GM21717 (cell line): ENCODE measurements at regions not wholly inside any gene's neighbourhood (a gene's known extent, or its start where the extent isn't known, plus 50 kb on each side); places are given as distances from the start of the nearest gene placed in this dataset.

Experiments used
- ATAC-seq: cut with Tn5 transposase; IDR thresholded peaks from one replicate; pipeline ENCODE4 v1.9.1; 2021; ENCODE audit warnings: mild to moderate bottlenecking, moderate library complexity; ENCODE audit not compliant: unreplicated experiment

DNA sequence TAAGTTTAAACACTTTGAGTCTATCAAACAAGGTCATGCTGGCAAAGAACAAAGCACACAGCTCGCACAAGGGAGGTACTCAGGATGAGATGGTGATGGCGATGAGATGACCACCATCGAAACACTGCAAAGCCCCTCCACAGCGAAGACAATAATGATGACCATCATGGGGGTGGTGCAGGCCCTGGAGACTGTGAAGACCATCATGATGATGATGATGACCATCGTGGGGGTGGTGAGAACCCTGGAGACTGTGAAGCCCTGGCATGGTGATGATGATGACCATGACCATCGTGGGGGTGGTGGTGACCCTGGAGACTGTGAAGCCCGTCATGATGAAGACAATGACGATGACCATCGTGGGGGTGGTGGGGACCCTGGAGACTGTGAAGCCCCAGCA is 81.6 kb upstream of the SALL3 start:
- ATAC-seq = no peak

DNA sequence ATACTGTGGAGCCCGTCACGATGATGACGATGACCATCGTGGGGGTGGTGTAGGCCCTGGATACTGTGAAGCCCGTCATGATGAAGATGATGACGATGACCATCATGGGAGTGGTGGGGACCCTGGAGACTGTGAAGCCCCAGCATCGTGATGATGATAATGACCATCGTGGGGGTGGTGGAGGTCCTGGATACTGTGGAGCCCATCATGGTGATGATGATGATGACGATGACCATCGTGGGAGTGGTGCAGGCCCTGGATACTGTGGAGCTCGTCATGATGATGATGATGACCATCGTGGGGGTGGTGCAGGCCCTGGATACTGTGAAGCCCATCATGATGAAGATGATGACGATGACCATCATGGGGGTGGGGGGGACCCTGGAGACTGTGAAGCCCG is 81.0 kb upstream of the SALL3 start:
- ATAC-seq = no peak

DNA sequence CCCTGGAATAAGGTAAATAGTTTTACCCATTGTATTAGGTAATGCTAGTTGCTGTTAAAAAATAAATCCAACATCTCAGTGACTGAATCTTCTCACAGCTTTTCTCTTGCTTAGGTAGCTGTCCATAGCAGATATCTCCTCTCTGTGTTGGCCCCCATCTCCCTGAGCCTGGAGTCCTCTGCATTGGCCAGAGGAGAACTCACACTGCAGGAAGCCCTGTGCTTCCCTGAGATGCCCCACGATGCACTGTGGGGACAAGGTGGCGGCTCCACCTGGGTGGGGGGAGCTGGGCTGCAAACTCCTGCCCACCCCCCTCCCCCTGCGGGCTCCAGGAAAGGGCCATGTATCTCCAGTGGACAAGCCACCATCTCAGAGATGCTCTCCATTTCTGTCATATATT is 80.4 kb upstream of the SALL3 start:
- ATAC-seq = no peak

DNA sequence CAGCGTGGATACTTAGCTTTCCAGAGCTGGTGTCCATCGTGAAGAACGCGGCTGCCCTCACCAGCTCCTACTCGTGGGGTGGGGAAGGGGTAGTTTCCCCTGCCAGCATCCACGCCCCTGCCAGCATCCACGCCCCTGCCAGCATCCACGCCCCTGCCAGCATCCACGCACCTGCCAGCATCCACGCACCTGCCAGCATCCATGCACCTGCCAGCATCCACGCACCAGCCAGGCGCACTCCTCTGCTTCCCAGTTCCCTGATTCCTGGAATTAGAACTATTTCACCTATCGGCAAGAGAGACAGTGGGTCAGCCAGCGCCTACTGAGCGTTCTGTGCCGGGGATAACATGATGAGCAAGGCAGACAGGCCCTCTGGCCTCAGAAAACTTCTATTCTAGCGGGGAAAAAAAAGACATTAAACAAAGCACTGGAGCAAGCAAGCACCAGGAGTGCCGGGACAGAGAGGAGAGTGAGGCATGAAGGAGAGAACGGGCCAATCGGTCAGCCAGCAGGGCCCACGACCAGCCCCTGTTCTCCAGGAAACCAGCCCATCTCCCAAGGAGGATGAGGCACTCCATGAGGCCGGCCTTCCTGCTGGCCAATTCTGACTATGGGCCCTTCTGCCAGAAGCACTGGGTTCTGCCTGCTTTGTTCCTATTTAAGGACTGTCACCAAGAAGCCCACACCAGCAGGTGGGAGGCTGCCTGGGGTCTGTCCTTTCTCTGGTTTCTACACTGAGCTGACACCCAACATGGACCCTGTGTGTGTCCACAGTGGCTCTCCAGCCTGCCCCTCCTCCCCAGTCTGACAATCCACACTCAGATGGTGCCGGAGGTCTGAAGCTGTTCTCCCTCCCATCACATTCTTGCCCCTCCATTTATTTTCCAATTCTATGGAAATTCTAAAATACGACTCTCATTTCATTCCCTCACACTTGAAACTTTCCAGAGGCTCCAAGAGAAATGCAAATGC is 78.4 kb upstream of the SALL3 start:
- ATAC-seq = no peak

DNA sequence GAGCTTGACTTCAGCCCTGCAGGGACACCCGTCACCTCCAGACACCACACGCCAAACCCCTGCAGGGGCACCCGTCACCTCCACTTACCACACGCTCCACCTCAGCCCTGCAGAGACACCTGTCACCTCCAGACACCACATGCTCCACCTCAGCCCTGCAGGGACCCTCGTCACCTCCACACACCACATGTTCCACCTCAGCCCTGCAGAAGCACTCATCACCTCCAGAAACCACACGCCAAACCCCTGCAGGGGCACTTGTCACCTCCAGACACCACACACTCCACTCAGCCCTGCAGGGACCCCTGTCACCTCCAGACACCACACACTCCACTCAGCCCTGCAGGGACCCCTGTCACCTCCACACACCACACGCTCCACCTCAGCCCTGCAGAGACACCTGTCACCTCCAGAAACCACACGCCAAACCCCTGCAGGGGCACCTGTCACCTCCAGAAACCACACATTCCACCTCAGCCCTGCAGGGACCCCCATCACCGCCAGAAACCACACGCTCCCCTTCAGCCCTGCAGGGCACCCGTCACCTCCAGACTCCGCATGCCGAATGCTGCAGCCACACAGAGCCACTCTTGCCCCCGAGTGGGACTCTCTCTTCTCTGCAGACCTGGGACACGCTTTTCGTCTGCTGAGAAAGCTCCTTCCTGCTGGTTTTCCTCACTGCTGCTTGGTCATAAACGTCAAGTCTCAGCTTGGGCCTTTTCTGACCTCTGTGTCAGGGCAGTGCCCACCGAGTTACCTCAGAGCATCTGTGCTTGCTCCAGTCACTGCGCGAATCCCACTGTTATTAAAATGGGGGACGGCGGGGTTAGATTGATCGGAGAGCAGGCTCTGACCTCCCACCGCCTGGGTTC is 77.5 kb upstream of the SALL3 start:
- ATAC-seq = no peak

DNA sequence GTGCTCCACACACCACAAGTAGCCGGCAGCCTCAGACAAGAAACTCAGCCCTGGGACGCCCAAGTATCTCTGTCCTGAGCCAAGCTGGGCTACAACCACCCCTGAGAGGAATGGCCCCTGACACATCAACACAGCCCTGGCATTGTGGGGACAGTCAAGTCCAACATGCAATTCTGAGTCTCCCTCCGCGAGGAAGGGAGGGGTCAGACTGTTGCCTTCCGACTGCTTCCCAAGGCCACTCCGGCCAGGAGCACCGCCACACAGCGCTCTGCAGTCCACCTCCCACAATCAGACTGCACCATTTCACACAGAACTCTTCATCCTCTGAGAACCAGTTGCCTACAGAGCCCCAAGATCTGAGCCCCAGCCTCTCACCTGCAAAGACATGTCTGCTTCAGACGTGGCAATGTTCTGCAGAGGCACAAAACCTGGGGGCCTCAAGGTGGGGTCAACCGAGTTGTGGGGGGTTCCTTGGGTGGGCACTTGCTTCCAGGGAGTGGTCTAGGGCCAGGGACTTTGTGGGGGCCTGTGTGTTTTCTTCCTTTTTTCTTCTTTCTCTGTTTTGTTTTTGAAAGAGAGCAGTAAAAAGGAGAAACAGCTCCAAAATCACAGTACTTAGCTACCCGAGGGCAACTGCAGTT is 76.7 kb upstream of the SALL3 start:
- ATAC-seq = no peak

DNA sequence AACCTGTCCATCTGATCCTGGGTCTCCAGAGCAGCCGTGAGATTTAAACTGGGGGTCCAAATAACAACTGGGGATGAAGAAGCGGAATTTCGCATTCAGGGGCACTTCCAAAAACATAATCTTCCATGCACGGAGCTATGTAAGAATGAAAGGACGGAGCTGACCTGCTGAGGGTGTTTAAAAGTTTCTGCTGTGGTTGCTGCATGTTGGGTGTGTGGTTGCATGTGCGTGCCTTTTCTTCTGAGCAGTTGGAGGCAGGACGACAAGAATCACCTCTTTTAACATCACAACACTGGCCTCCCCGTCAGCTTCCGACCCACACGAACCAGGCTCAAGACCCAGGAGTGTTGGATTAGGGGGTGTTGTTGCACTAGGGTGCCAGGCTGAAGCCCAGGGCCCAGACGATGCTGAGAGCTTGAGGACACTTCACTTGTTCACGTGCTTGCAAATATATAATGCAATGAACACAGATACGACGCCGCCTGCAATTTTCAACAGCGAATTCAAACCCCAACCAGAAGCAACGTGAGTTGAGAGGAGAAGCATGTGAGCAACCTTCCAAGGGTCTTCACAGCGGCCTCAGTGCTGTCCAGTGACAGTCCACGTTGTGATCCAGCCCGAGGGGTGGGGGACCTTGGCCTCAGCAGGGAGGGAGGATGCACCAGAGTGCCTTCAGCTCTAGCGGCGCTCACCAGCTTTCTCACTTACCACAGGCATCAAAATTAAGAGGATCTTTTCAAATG is 76.0 kb upstream of the SALL3 start:
- ATAC-seq = no peak

DNA sequence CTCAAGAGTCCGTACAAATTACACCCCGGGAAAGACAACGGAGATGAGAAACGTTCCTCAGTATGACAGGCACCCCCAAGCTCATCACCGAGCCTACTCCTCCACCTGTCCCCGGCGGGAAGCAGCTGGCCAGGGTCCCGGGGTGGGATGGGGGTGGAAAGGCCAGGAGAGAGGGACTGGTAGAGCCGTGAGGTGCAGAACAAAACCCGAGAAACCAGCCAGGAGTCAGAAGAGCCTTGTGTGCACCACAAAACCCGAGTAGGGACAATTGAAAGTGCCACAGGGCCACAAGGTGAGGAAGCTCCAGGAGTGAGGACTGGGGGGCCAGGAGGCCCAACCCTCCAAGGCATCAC is 75.5 kb upstream of the SALL3 start:
- no peak for ATAC-seq

DNA sequence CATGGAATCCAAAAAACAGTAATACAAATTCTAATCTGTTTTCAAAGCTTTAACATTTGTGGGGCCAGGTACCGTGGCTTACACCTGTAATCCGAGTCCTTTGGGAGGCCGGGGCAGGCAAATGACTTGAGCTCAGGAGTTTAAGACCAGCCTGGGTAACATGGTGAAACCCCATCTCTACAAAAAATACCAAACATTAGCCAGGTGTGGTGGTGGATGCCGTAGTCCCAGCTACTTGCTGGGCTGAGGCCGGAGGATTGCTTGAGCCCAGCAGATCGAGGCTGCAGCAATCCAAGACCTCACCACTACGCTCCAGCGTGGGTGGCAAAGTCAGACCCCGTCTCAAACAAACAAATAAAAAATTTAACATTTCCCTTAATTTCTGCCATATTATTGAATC is 74.3 kb upstream of the SALL3 start:
- no peak for ATAC-seq

DNA sequence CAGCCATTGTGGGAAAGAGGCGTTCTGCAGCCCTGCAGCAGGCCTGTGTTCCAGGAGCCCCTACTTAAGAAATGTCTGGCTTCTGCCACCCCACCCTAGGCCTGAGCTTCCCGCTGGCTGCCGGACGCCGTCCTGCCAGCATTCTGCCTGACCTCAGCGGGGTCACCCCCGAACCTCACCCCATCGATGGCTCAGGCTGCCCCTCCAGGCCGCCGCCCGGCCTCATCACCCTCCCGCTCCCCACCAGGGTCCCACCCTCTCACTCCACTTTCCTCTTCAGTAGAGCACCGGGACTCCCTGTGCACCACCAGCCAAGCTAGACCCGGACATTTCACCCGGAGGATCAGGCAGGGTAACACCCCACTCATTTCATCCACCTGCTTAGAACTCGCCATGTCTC is 73.6 kb upstream of the SALL3 start:
- no peak for ATAC-seq

DNA sequence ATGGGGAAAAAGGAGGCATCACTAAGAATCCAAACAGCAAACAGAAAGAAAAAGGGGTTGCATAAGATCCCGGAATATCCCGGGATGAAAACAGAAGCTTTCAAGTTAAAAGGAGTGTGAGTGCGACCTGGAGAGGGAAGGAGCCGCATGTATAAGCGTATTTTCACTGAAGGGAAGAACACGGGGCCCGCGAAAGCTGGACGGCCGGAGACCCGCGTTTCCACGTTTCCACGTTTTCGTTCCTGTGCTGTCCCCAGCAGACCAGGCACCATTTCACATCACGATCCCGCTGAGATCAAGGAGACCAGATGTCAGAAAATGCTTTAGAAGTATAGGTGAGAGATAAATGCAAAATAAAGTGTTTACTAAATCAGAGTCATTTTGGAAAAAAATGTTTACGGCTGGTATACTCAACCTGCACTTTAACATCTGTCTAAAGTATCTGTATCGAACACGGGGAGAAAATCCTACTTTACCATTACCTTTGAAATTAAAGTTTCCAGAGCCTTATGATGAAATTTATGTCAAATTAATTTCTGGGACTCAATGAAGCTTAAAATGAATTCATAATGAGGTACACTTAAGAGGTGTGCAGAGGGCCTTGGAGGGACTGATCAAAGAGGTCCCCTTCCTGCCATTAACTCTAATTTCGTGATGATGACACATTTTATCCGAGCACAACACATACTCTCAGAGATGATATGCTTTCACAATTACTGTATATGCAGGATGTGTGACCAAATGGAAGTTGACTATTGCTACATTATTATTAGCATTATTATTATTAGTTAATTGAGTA is 71.0 kb upstream of the SALL3 start:
- ATAC-seq = no peak

DNA sequence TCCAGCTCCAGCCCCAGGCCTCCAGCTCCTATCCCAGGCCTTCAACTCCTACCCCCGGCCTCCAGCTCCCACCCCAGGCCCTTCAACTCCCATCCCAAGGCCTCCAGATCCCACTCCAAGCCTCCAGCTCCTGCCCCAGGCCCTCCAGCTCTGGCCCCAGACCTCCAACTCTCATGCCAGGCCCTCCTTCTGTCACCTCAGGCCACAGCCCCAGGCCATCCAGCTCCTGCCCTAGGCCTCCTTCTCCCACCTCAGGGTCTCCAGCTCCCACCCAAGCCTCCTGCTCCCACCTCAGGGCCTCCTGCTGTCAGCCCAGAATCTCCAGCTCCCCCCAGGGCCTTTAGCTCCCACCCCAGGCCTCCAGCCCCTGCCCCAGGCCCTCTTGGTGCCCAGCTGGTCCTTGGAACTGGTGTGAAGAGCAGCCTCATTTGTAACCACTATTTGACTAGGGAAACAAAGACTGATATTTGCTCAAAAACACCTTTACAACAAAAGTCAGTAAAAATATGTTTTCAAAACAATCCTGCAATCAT is 67.8 kb upstream of the SALL3 start:
- ATAC-seq = no peak

DNA sequence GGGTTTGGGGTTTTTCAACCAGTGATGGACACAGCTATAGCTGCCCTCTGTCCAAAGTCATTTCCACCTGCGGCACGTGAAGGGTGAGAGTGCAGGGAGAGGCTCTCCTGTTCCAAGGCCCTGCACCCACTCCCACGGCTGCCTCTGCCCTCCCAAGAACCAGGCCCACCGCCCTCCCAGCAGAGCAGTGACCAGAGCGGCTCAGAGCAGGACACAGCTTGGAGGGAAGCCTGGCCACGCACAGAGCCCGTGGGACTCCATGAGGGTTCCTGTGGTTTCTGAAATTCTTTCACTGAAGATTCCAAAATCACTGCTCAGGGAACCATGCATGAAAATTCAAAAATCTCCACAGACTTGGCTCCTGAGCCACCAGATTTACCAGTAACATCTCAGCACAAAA is 67.3 kb upstream of the SALL3 start:
- ATAC-seq = no peak

DNA sequence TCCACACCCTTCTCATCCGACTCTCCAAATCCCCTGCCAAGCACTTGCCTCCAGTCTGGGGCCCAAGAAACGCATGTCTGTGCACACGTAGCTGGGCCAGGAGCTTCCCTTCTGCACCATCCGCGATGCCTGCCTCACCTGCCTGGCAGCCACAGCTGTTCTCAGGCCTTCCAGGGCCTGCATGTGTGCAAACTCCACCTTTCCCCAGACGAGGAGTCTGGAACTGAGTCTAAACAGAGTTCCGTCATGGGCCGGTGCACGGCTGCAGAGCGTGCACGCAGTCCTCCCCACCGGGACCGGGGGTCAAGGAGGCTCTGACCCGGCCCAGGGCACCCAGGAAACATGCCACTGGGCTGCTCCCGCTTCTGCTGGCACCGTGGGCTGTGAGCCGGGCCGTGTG is 66.8 kb upstream of the SALL3 start:
- ATAC-seq = no peak

DNA sequence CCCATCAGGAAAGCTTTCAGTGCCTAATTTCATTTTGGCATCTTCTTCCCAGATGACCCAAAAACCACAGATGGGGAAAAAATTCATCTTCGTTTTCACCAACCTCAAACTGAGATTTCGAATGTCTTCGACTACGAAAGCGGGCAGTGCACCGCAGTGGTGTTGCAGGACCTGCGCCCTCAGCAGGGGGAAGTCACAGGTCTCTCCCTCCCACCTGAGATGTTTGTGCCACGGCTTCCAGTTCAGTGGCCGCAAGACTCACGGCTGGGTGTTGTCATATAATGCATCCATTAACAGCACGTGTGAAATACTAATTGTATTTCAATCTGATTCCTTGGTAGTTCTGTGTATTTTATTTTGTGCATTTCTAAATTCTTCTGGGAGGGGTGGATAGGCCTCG is 66.2 kb upstream of the SALL3 start:
- no peak for ATAC-seq

DNA sequence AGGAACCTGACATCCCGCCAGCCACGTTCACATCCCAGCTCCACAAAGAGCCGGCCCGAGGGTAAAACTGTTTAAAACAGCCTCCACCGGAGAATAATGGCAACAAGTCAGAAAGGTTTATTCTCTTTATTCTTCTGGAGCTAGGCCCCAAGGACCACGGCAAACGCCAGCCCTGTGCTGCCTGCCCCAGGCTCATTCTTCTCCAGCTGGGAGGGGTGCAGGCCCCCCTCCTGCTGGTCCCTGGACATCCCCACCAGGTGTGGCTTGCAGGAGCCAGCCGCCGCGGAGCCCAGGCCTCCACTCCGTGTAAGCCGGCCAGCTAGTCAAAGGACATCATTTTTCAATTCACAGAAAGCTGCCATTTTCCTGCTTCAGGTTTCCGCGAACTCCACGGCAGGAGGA is 65.8 kb upstream of the SALL3 start:
- no peak for ATAC-seq

DNA sequence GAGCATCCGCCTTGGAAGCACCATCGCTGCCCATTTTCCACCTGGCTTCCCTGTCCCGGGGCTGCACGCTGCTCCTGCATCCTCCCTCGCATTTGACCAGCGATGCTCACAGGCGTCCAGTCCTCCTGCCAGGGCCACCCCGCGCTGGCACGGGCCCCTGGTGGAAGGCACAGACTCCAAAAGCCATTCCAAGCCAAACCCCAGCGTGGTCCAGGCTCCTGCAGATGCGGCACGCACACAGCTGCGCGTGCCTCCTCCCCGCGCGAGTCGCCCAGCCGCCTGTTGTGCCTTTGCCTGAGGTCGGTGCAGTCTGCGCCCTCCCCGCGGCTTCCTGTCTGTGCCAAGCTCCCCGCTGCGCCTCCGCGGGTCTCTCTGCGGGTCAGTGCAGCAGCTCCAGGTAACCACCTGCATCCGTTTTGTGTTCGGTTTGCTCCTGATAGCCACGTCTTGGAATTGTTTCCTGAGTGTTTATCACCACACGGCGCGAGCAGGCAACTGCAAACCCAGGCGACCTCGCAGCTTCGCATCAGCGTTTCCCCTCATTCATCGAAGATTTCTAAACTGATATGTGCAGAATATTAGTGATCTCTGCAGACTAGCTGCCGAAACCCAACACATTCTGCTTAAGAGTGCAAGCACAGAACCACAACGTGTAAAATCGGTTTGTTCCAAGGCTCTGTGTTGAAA is 65.2 kb upstream of the SALL3 start:
- ATAC-seq = no peak

DNA sequence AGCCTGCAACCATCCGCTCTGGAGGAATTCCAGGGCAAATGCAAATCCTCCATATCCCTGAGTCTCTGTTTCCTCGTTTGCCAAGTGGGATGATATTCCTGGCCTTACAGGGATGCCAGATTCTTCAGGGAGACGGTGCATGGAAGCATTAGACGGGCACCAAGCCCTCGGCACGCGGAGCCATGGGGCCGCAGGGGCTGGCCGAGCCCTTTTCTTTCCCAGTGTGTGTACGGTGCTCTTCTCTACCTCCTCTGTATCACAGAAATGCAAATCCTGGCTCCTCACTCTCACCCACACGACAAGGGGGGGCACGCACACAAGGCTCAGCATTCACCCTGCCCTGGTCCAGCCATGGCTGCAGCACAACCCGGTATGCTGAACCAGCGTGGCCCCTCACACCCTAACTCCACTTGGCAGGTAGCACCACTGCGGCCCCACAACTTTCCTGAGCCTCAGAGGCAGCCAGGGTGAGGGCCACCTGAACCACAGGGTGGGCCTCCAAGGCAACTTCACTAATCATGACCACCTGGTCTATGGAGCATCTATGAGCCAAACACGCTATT is 64.1 kb upstream of the SALL3 start:
- ATAC-seq = no peak

DNA sequence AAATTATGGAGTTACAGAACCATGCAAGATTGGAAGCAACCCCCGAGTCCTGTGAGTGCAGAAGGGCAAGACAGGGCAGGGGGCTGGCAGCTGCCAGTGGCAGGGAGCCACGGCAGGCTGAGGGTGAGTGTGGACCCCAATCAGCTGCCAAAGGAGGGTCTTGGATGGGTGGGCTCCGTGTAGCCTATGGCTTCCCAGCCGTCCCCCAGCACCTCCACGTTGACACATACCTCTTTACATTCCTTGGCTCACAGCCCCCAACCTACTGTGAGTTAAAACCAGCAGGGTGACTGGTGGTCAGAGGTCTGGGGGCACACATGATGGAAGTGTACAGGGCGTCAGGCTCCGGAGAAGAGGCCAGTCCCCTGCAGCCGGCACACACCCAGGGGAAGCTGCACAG is 60.9 kb upstream of the SALL3 start:
- no peak for ATAC-seq
